GM21825 (cell line): ENCODE measurements at regions not wholly inside any gene's neighbourhood (a gene's known extent, or its start where the extent isn't known, plus 50 kb on each side); places are given as distances from the start of the nearest gene placed in this dataset.

Experiments used
- ATAC-seq: cut with Tn5 transposase; IDR thresholded peaks from one replicate; pipeline ENCODE4 v1.9.1; 2021; ENCODE audit warnings: mild to moderate bottlenecking, moderate library complexity; ENCODE audit not compliant: unreplicated experiment

GRCh38 chr16:85319984-85320440 lies 207.7 kb upstream of the CIBAR2 start:
- no peak for ATAC-seq

GRCh38 chr16:85320677-85321385 lies 208.6 kb upstream of the CIBAR2 start:
- no peak for ATAC-seq

- no peak for ATAC-seq
These were observed 209.4 kb upstream of the CIBAR2 start for GRCh38 chr16:85321509-85322271.

GRCh38 chr16:85323230-85323960 lies 211.1 kb upstream of the CIBAR2 start:
- ATAC-seq: no peak

- no peak for ATAC-seq
These were observed 211.6 kb upstream of the CIBAR2 start for GRCh38 chr16:85323961-85324253.

- ATAC-seq: no peak
These were observed 212.2 kb upstream of the CIBAR2 start for GRCh38 chr16:85324488-85324887.

- ATAC-seq: no peak
These were observed 214.0 kb upstream of the CIBAR2 start for GRCh38 chr16:85326113-85326793.

GRCh38 chr16:85326794-85327181 lies 214.5 kb upstream of the CIBAR2 start:
- ATAC-seq: no peak

GRCh38 chr16:85327731-85328675 lies 215.7 kb upstream of the CIBAR2 start:
- no peak for ATAC-seq

- ATAC-seq: no peak
These were observed 216.4 kb upstream of the CIBAR2 start for GRCh38 chr16:85328676-85329058.

- ATAC-seq: no peak
These were observed 217.0 kb upstream of the CIBAR2 start for GRCh38 chr16:85329059-85329812.

GRCh38 chr16:85330006-85330693 lies 217.9 kb upstream of the CIBAR2 start:
- ATAC-seq: no peak

- ATAC-seq: no peak
These were observed 218.5 kb upstream of the CIBAR2 start for GRCh38 chr16:85330694-85331188.

- no peak for ATAC-seq
These were observed 219.4 kb upstream of the CIBAR2 start for GRCh38 chr16:85331688-85332087.

GRCh38 chr16:85332175-85332574 lies 219.9 kb upstream of the CIBAR2 start:
- no peak for ATAC-seq

GRCh38 chr16:85333337-85333736 lies 221.1 kb upstream of the CIBAR2 start:
- no peak for ATAC-seq

- no peak for ATAC-seq
These were observed 221.7 kb upstream of the CIBAR2 start for GRCh38 chr16:85333744-85334640.
